Memory B cell (primary cell): ENCODE measurements at regions not wholly inside any gene's neighbourhood (a gene's known extent, or its start where the extent isn't known, plus 50 kb on each side); places are given as distances from the start of the nearest gene placed in this dataset.
"Not testable (repeated sequence)": the region's sequence is repeated elsewhere in the genome, so short reads cannot be mapped to it uniquely, and the experiment has no call there.

Experiments
- ATAC-seq: fragments of 150-1000 bp; cut with Tn5 transposase; 2 replicates; pipeline ENCODE4 v1.10.0; 2021; ENCODE audit warnings: low read depth, mild to moderate bottlenecking, moderate library complexity
- DNase-seq, 2 donors: peaks; one replicate each; pipeline ENCODE4 v3.0.0; 2022; ENCODE audit warnings: low spot score in 2 of 2
- H3K27ac Mint-ChIP-seq: one replicate; pipeline ENCODE4 v1.8.0; 2022; ENCODE audit warnings: mild to moderate bottlenecking, moderate library complexity, mixed read lengths
- H3K27me3 Mint-ChIP-seq: one replicate; pipeline ENCODE4 v1.8.0; 2022; ENCODE audit warnings: mixed read lengths
- H3K36me3 Mint-ChIP-seq: one replicate; pipeline ENCODE4 v1.8.0; 2022; ENCODE audit warnings: mild to moderate bottlenecking, mixed read lengths
- H3K4me1 Mint-ChIP-seq: one replicate; pipeline ENCODE4 v1.8.0; 2022; ENCODE audit warnings: mixed read lengths
- H3K4me3 Mint-ChIP-seq: one replicate; pipeline ENCODE4 v1.8.0; 2022; ENCODE audit warnings: mild to moderate bottlenecking, moderate library complexity, mixed read lengths
- H3K9me3 Mint-ChIP-seq: one replicate; pipeline ENCODE4 v1.8.0; 2022; ENCODE audit warnings: mixed read lengths

- peaks cover 1% of the 10 kb centered on the region for H3K9me3 Mint-ChIP-seq
- H3K4me3 Mint-ChIP-seq = no peak overlapping the region
- H3K36me3 Mint-ChIP-seq = no peaks in the 10 kb centered on the region
- peaks cover 7% of the 10 kb centered on the region for H3K4me1 Mint-ChIP-seq
- H3K27ac Mint-ChIP-seq = no peak overlapping the region
- DNase-seq (no peak), ATAC-seq (no peak)
- no peaks in the 10 kb centered on the region for H3K27me3 Mint-ChIP-seq
Observed at GRCh38 chr3:194259982-194260766, 91.0 kb downstream of the CPN2 start.

- no peak for DNase-seq
- no peaks in the 10 kb centered on the region for H3K36me3 Mint-ChIP-seq
- H3K4me3 Mint-ChIP-seq = no peak overlapping the region
- no peak for ATAC-seq
- peaks cover 1% of the 10 kb centered on the region for H3K27me3 Mint-ChIP-seq
- no peak overlapping the region for H3K27ac Mint-ChIP-seq
- peaks cover 1% of the 10 kb centered on the region for H3K9me3 Mint-ChIP-seq
- H3K4me1 Mint-ChIP-seq = peaks cover 3% of the 10 kb centered on the region
Observed at GRCh38 chr3:194261581-194262063, 89.5 kb downstream of the CPN2 start.

GRCh38 chr3:194262176-194262924 is 88.8 kb downstream of the CPN2 start:
- ATAC-seq = no peak
- Mint-ChIP-seq H3K27ac (no peak overlapping the region), H3K9me3 (peaks cover 1% of the 10 kb centered on the region)

GRCh38 chr3:194262925-194263305 is 88.2 kb downstream of the CPN2 start:
- peaks cover 3% of the 10 kb centered on the region for H3K4me1 Mint-ChIP-seq
- DNase-seq (no peak), ATAC-seq (no peak)
- H3K4me3 Mint-ChIP-seq = no peak overlapping the region
- H3K27ac Mint-ChIP-seq = no peak overlapping the region
- no peaks in the 10 kb centered on the region for H3K36me3 Mint-ChIP-seq
- H3K27me3 Mint-ChIP-seq = peaks cover 6% of the 10 kb centered on the region
- H3K9me3 Mint-ChIP-seq = no peaks in the 10 kb centered on the region

More at GRCh38 chr3:194262176-194262924, 88.8 kb downstream of the CPN2 start:
- H3K4me3 Mint-ChIP-seq = no peak overlapping the region
- H3K27me3 Mint-ChIP-seq = peaks cover 2% of the 10 kb centered on the region
- no peak for DNase-seq
- peaks cover 3% of the 10 kb centered on the region for H3K4me1 Mint-ChIP-seq
- no peaks in the 10 kb centered on the region for H3K36me3 Mint-ChIP-seq

GRCh38 chr3:194264631-194265504 is 86.3 kb downstream of the CPN2 start:
- not testable (repeated sequence) for H3K27me3 Mint-ChIP-seq, H3K9me3 Mint-ChIP-seq, H3K36me3 Mint-ChIP-seq, H3K27ac Mint-ChIP-seq, DNase-seq, H3K4me1 Mint-ChIP-seq, H3K4me3 Mint-ChIP-seq, ATAC-seq

- DNase-seq (no peak), ATAC-seq (no peak)
- Mint-ChIP-seq H3K27me3 (peaks cover 11% of the 10 kb centered on the region), H3K36me3 (no peaks in the 10 kb centered on the region), H3K4me1 (peaks cover 9% of the 10 kb centered on the region), H3K9me3 (no peaks in the 10 kb centered on the region), H3K27ac (no peak overlapping the region), H3K4me3 (no peak overlapping the region)
Observed at GRCh38 chr3:194265505-194265892, 85.6 kb downstream of the CPN2 start.

- Mint-ChIP-seq H3K27me3 (peaks cover 12% of the 10 kb centered on the region), H3K4me3 (no peak overlapping the region)
- no peak for ATAC-seq
Observed at GRCh38 chr3:194265996-194266964, 84.8 kb downstream of the CPN2 start.

GRCh38 chr3:194267744-194268653 is 83.1 kb downstream of the CPN2 start:
- peaks cover 10% of the 10 kb centered on the region for H3K4me1 Mint-ChIP-seq

More at GRCh38 chr3:194265996-194266964, 84.8 kb downstream of the CPN2 start:
- H3K36me3 Mint-ChIP-seq = no peaks in the 10 kb centered on the region
- H3K4me1 Mint-ChIP-seq = peaks cover 10% of the 10 kb centered on the region
- no peak for DNase-seq
- no peak overlapping the region for H3K27ac Mint-ChIP-seq
- no peaks in the 10 kb centered on the region for H3K9me3 Mint-ChIP-seq

GRCh38 chr3:194268654-194269512 is 82.2 kb downstream of the CPN2 start:
- peaks cover 10% of the 10 kb centered on the region for H3K4me1 Mint-ChIP-seq
- no peaks in the 10 kb centered on the region for H3K36me3 Mint-ChIP-seq
- H3K9me3 Mint-ChIP-seq = no peaks in the 10 kb centered on the region
- DNase-seq (no peak), ATAC-seq (no peak)
- peaks cover 12% of the 10 kb centered on the region for H3K27me3 Mint-ChIP-seq
- no peak overlapping the region for H3K4me3 Mint-ChIP-seq
- no peak overlapping the region for H3K27ac Mint-ChIP-seq

More at GRCh38 chr3:194267744-194268653, 83.1 kb downstream of the CPN2 start:
- Mint-ChIP-seq H3K27ac (no peak overlapping the region), H3K4me3 (no peak overlapping the region), H3K27me3 (peaks cover 12% of the 10 kb centered on the region), H3K36me3 (no peaks in the 10 kb centered on the region), H3K9me3 (no peaks in the 10 kb centered on the region)
- ATAC-seq (no peak), DNase-seq (no peak)

GRCh38 chr3:194269610-194270145 is 81.5 kb downstream of the CPN2 start:
- ATAC-seq (no peak), DNase-seq (no peak)
- Mint-ChIP-seq H3K27ac (no peak overlapping the region), H3K27me3 (peaks cover 16% of the 10 kb centered on the region), H3K4me3 (no peak overlapping the region), H3K36me3 (no peaks in the 10 kb centered on the region), H3K4me1 (peaks cover 13% of the 10 kb centered on the region), H3K9me3 (no peaks in the 10 kb centered on the region)

- Mint-ChIP-seq H3K4me3 (no peak overlapping the region), H3K4me1 (peaks cover 18% of the 10 kb centered on the region), H3K9me3 (no peaks in the 10 kb centered on the region), H3K27ac (no peak overlapping the region), H3K36me3 (no peaks in the 10 kb centered on the region), H3K27me3 (peaks cover 21% of the 10 kb centered on the region)
- no peak for ATAC-seq
- DNase-seq = no peak
Observed at GRCh38 chr3:194270627-194271459, 80.3 kb downstream of the CPN2 start.
